ENCODE measurements at regions not wholly inside any gene's neighbourhood (a gene's known extent, or its start where the extent isn't known, plus 50 kb on each side); places are given as distances from the start of the nearest gene placed in this dataset.

DNA sequence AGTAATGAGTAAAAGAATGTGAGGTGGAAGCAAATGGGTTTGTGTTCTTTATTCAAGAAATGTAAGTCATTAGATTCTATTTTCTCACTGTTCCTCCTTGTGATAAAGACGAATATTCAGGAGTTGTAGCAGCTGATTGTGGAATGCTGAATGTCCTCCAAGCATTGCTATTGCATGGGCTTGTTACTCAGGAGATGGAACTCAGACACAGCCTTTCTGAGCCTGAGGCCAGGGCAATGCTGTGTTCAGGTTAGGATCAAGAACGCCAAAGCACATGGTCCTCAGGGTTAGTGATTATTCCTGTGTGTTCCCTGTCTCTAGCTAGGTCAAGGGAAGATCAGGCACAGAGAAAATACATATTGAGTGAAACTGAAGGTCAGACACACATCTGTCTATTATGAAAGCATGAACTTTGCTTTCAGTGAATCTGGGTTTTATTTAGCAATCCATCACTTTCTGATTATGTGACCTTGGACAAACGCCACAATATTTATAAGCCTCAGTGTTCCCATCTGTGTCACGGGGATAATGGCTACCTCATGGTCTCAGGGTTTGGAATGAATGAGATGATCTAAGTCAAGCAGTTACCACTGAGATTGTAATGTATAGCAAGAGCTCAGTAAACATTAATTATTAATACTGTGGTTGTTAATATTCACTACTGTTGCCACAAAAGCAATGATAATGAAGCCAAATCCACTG, 426.8 kb upstream of the DYNLRB2 start:
- TF ChIP-seq, protein P1, sequence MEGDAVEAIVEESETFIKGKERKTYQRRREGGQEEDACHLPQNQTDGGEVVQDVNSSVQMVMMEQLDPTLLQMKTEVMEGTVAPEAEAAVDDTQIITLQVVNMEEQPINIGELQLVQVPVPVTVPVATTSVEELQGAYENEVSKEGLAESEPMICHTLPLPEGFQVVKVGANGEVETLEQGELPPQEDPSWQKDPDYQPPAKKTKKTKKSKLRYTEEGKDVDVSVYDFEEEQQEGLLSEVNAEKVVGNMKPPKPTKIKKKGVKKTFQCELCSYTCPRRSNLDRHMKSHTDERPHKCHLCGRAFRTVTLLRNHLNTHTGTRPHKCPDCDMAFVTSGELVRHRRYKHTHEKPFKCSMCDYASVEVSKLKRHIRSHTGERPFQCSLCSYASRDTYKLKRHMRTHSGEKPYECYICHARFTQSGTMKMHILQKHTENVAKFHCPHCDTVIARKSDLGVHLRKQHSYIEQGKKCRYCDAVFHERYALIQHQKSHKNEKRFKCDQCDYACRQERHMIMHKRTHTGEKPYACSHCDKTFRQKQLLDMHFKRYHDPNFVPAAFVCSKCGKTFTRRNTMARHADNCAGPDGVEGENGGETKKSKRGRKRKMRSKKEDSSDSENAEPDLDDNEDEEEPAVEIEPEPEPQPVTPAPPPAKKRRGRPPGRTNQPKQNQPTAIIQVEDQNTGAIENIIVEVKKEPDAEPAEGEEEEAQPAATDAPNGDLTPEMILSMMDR (IDR thresholded peaks at IDR 0.05; ENCODE audit: low read depth, low read length): no peak
- no peak overlapping the region for H3K4me3 ChIP-seq (replicated peaks in 1 of 2; ENCODE audit: low read depth in 2 of 2, low read length in 2 of 2)
- no peak for DNase-seq (ENCODE audit: low read depth in 2 of 2)

DNA sequence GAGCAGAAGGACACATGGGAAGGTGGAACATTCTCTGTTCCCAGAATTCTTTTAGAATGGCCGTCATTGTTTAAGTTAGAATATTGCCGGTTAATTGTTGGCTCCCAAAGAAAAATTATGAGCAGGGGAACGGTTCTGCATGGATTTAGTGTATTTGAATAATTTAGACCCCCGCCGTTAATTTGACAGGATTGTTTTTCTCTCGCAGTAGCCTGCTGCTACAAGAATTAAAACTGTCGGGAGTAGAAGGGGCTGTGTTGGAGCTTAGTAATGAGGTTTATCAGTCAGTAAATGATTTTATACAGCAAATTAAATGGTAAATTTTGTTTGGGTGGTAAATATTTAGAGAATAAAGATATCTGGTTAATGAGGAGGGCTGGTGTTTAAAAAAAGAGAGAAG, 431.2 kb upstream of the DYNLRB2 start:
- no peak overlapping the region for H3K4me3 ChIP-seq (replicated peaks in 1 of 2; ENCODE audit: low read depth in 2 of 2, low read length in 2 of 2)
- TF ChIP-seq, protein P1 (IDR thresholded peaks at IDR 0.05; ENCODE audit: low read depth, low read length): no peak
- no peak for DNase-seq (ENCODE audit: low read depth in 2 of 2)

DNA sequence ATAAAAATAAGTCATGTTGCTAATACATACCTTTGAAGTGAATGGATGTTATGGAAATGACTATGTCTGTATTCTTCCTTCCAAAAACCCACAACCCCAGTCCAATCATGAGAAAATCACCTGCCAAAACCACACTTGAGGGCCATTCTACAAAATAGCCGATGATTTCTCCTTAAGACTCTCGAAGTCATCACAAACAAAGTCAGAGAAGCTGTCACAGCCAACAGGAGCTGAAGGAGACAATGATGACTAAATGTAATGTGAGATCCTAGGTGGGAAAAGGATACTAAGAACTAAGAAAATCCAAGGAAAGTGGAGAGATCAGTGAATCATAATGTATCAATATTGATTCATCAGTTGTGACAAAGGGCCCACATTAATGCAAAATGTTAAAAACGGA, 432.9 kb upstream of the DYNLRB2 start:
- no peak overlapping the region for H3K4me3 ChIP-seq (replicated peaks in 1 of 2; ENCODE audit: low read depth in 2 of 2, low read length in 2 of 2)
- TF ChIP-seq, protein P1 (IDR thresholded peaks at IDR 0.05; ENCODE audit: low read depth, low read length): no peak
- DNase-seq (ENCODE audit: low read depth in 2 of 2): peak in 1 of 2 donors; percentile 15

DNA sequence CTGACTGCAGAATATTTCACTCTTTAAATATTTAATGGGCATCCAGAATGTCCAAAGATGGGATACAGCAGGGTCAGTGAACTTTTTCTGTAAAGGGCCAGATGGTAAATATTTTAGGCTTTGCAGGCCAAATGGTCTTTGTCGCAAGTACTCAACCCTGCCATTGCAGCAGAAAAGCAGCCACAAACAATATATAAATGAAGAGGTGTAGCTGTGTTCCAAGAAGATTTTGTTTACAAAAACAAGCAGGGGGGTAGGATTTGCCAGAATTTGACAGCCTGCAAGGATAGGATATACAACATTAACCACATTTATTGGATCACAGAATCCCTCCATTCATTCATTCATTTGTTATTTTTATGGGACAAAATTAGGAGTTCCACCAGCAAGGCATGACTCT, 435.0 kb upstream of the DYNLRB2 start:
- H3K4me3 ChIP-seq (replicated peaks in 1 of 2; ENCODE audit: low read depth in 2 of 2, low read length in 2 of 2): no peak overlapping the region
- TF ChIP-seq, protein P1 (IDR thresholded peaks at IDR 0.05; ENCODE audit: low read depth, low read length): no peak
- DNase-seq (ENCODE audit: low read depth in 2 of 2): no peak

DNA sequence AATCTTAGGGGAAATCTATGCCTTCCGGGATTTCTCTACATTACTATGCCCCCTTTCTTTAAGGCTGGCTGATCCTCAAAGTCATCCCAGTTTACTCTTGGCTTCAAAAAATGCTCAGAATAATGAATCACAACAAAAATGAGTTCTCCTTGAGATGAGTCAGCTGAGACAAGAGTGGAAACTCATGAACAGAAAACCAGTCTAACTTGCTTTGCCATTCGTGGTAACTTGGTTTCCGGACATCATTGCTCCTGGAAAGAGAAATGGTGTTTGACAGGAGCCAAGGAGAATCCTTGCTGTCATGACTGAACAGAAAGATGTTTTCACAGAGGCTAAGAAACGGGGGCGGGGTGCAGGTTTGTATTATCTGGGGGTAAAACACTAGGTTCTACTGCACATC, 435.6 kb upstream of the DYNLRB2 start:
- peak in 1 of 2 donors; percentile 34 for DNase-seq (ENCODE audit: low read depth in 2 of 2)
- H3K4me3 ChIP-seq (replicated peaks in 1 of 2; ENCODE audit: low read depth in 2 of 2, low read length in 2 of 2): no peak overlapping the region
- TF ChIP-seq, protein P1 (IDR thresholded peaks at IDR 0.05; ENCODE audit: low read depth, low read length): no peak

DNA sequence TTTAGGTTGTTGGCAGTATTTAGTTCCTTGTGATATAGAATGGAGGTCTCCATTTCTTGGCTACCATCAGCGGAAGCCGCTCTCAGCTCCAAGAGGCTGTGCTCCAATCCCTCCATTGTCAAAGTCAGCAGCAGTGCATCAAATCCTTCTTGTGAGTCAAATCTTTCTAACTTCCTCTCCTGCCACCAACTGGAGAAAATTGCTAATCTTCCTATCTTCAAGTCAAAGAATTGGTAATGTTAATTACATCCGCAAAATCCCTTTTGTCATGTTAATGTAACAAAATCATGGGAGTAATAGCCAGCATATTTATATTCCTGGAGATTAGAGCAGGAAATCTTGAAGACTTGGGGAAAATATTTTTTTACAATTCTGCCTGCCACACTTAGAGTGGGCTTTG, 436.4 kb upstream of the DYNLRB2 start:
- no peak overlapping the region for H3K4me3 ChIP-seq (replicated peaks in 1 of 2; ENCODE audit: low read depth in 2 of 2, low read length in 2 of 2)
- TF ChIP-seq, protein P1 (IDR thresholded peaks at IDR 0.05; ENCODE audit: low read depth, low read length): no peak
- no peak for DNase-seq (ENCODE audit: low read depth in 2 of 2)

DNA sequence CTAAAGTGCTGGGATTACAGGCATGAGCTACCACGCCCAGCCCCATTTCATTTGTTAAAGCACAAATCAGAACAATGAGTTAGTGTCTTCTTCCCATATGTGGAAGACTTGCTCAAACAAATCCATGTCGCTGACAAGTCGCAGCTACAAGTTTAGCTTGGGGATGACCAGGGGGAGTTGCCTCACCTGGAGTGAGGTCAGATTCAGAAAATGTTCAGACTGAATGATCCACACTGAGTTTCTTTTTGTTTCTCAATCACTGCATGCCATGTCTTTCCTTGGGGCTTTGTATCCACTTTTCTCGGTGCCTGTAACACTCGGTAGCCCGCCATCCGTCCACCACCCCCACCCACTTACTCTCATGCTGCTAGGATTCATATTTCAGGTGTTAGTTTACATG, 437.3 kb upstream of the DYNLRB2 start:
- DNase-seq (ENCODE audit: low read depth in 2 of 2): no peak
- H3K4me3 ChIP-seq (replicated peaks in 1 of 2; ENCODE audit: low read depth in 2 of 2, low read length in 2 of 2): no peak overlapping the region
- TF ChIP-seq, protein P1 (IDR thresholded peaks at IDR 0.05; ENCODE audit: low read depth, low read length): no peak
